Lower leg skin (tissue), 4 donors: ENCODE measurements at regions not wholly inside any gene's neighbourhood (a gene's known extent, or its start where the extent isn't known, plus 50 kb on each side); places are given as distances from the start of the nearest gene placed in this dataset.
"Not testable (repeated sequence)": the region's sequence is repeated elsewhere in the genome, so short reads cannot be mapped to it uniquely, and the experiment has no call there.

Source experiments
- DNase-seq, 2 donors: peaks; one replicate each; pipeline ENCODE4 v3.0.0-alpha.2; 2019; ENCODE audit warnings: low spot score in 2 of 2
- H3K4me3 ChIP-seq: fragments of 200-600 bp; sonication (generic); 2 replicates; pipeline ENCODE4 v1.5.1; 2017; ENCODE audit warnings: mild to moderate bottlenecking, low read depth; ENCODE audit not compliant: poor library complexity, severe bottlenecking
- POLR2A ChIP-seq, 2 donors: fragments of 450-650 bp; IDR thresholded peaks; one replicate each; pipeline ENCODE4 v1.6.1; 2016 to 2017; ENCODE audit warnings: antibody characterized with exemption in 2 of 2, mild to moderate bottlenecking in 1 of 2, moderate library complexity in 1 of 2
- WGBS, 2 donors: methylation state at CpG; one replicate each; pipeline ENCODE4 v1.1.5; 2018; 5-methylcytosine and 5-hydroxymethylcytosine counted together
- intact Hi-C: fragments of 100-400 bp; cut with DNase I; formaldehyde crosslinking; loops from one replicate; pipeline ENCODE4 v1.15.0; 2023; ENCODE audit warnings: low total_unique reads
- TF ChIP-seq, protein P1 (sequence below), 3 donors: fragments of 450-650 bp; IDR thresholded peaks; one replicate each; pipeline ENCODE4 v1.5.1; 2016; ENCODE audit warnings: antibody characterized with exemption in 3 of 3, mild to moderate bottlenecking in 3 of 3, moderate library complexity in 2 of 3

DNA sequence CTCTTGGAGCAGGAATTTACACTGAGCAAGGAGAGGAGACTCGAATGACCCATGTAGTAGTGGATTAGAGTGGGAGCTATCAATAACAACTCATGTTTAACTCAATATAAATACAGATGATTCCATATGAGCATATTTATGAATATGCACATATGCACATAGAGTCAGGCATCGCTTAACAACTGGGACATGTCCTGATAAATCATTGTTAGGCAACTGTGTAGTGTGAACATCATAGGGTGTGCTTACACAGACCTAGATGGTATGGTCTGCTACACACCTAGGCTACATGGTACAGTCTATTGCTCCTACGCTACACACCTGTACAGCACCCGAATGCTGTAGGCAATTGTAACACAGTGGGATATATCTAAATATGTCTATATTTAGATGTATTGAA is 75.9 kb upstream of the RALGAPA2 start:
- 86 to 87% methylated on average over 4 of the region's 4 CpGs for WGBS, 2 donors
- no peak overlapping the region for H3K4me3 ChIP-seq
- intact Hi-C loops: no loop called here
- TF ChIP-seq POLR2A (IDR thresholded peaks at IDR 0.05): no peak
- TF ChIP-seq, protein P1, sequence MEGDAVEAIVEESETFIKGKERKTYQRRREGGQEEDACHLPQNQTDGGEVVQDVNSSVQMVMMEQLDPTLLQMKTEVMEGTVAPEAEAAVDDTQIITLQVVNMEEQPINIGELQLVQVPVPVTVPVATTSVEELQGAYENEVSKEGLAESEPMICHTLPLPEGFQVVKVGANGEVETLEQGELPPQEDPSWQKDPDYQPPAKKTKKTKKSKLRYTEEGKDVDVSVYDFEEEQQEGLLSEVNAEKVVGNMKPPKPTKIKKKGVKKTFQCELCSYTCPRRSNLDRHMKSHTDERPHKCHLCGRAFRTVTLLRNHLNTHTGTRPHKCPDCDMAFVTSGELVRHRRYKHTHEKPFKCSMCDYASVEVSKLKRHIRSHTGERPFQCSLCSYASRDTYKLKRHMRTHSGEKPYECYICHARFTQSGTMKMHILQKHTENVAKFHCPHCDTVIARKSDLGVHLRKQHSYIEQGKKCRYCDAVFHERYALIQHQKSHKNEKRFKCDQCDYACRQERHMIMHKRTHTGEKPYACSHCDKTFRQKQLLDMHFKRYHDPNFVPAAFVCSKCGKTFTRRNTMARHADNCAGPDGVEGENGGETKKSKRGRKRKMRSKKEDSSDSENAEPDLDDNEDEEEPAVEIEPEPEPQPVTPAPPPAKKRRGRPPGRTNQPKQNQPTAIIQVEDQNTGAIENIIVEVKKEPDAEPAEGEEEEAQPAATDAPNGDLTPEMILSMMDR (IDR thresholded peaks at IDR 0.05): no peak
- no peak for DNase-seq

DNA sequence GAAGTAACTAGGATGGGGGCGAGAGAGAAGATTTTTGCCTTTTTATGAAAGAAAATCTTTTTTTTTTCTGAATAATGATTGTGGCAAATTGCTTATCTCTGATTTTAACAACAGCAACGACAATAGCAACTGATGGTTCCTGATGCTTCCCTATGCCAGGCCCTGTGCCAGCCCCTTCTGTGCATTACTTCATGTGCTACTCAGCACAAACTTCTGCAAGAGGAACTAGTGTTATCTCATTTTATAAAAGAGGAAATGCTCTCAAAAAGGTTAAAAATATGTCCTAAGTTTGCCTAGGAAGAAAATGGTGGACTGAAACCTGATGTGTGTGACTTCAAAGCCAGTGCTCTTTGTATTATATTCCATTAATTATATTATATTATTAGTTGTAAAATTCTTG is 74.0 kb upstream of the RALGAPA2 start:
- WGBS, 2 donors: 72 to 74% methylated on average over 2 of the region's 2 CpGs
- H3K4me3 ChIP-seq: no peak overlapping the region
- DNase-seq: no peak
- intact Hi-C loops: no loop called here
- no peak for TF ChIP-seq POLR2A (IDR thresholded peaks at IDR 0.05)
- TF ChIP-seq, protein P1 (IDR thresholded peaks at IDR 0.05): no peak

DNA sequence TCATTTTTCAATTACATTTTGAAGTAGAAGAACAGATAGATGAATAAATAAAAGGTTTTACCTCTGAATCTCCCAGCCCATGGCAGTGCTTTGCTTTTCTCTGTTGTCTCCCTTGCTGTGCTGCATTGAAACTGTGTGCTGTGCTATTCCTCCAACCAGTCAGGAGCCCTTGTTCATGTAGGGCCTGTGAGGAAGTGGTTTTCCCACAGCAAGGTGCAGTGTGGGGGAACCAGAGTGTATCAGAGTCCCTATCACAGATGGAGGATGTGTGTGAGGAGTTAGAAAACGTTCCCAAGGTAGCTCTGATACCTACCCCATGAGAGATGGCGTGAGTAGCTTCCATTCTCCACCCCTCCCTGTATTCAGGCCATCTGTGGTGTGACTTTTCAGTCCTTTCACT is 72.8 kb upstream of the RALGAPA2 start:
- DNase-seq: no peak
- TF ChIP-seq, protein P1 (IDR thresholded peaks at IDR 0.05): no peak
- TF ChIP-seq POLR2A (IDR thresholded peaks at IDR 0.05): no peak
- WGBS, 2 donors: 76 to 78% methylated on average over 2 of the region's 2 CpGs
- intact Hi-C loops: no loop called here
- no peak overlapping the region for H3K4me3 ChIP-seq

DNA sequence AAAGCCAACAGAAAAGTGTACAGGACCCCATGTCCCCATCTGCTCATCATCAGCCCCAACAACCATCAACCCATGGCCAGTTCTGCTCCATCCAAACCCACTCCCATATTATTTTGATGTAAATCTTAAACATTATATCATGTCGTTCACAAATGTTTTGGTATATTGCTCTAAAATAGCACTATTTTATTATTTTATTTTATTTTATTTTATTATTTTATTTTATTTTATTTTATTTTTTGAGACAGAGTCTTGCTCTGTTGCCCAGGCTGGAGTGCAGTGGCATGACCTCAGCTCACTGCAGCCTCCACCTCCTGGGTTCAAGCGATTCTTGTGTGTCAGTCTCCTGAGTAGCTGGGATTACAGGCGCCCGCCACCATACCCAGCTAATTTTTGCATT is 72.0 kb upstream of the RALGAPA2 start:
- intact Hi-C loops, H3K4me3 ChIP-seq: not testable (repeated sequence)
- DNase-seq: peak in 1 of 2 donors; percentile 0
- 73 to 99% methylated on average over 4 of the region's 4 CpGs for WGBS, 2 donors

DNA sequence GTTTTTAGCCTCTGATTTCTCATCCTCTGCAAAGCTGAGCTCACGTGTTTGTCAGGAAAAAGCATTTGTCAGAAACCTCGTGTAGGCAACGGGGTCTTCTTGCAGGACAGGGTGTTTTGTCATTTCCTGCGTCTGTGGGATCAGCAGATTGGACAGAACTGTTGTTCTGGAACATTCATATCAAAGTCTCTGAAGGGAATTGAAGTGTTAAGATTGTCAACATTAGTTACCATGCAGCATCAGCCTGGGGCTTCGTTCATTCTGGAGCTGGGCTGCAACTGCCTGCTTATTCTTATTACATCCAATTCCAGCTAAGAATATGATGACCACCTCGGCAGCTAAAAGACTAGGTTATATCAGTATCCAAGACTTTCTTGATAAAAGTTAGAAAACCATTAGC is 71.0 kb upstream of the RALGAPA2 start:
- TF ChIP-seq POLR2A (IDR thresholded peaks at IDR 0.05): no peak
- TF ChIP-seq, protein P1 (IDR thresholded peaks at IDR 0.05): no peak
- WGBS, 2 donors: 62 to 63% methylated on average over 6 of the region's 6 CpGs
- DNase-seq: peak in 1 of 2 donors; percentile 29
- no peak overlapping the region for H3K4me3 ChIP-seq
- intact Hi-C loops: no loop called here

DNA sequence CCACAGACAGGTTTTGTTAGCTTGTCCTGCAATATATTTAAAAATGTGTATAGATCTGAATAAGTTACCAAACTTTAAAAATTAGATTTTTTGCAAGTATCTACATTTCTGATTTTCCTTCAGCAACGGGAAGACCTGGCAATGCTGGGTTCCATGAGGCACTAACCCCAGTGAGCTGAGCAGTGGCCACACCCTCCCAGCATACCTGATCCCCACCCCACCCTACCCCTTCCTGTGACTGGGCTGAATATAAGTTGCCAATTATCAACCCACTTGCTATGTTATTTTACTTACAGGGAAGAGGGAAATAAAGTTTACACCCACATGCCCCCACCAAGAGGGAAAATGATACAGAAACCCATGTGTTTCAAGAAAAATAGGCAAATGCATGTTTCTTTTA is 70.3 kb upstream of the RALGAPA2 start:
- H3K4me3 ChIP-seq: no peak overlapping the region
- WGBS, 2 donors: 9 to 50% methylated on average over 1 of the region's 1 CpG
- no peak for TF ChIP-seq POLR2A (IDR thresholded peaks at IDR 0.05)
- TF ChIP-seq, protein P1 (IDR thresholded peaks at IDR 0.05): no peak
- intact Hi-C loops: no loop called here
- no peak for DNase-seq
